T-helper 1 cell treated with Interleukin-12 subunit alpha and Interleukin-12 subunit beta and Interleukin-4 antibody, amounts not matched to agents 30 μg/mL and 1 μg/mL, for 36 hours (primary cell): ENCODE measurements at regions not wholly inside any gene's neighbourhood (a gene's known extent, or its start where the extent isn't known, plus 50 kb on each side); places are given as distances from the start of the nearest gene placed in this dataset.

Experiments
- H3K27ac Mint-ChIP-seq: one replicate; pipeline ENCODE4 v1.8.0; 2021; ENCODE audit warnings: mild to moderate bottlenecking, mixed read lengths
- H3K27me3 Mint-ChIP-seq: one replicate; pipeline ENCODE4 v1.8.0; 2021; ENCODE audit warnings: low read depth, mixed read lengths
- H3K36me3 Mint-ChIP-seq: one replicate; pipeline ENCODE4 v1.8.0; 2021; ENCODE audit warnings: low read depth, mixed read lengths
- H3K4me1 Mint-ChIP-seq: one replicate; pipeline ENCODE4 v1.8.0; 2021; ENCODE audit warnings: low read depth, mixed read lengths
- H3K4me3 Mint-ChIP-seq: one replicate; pipeline ENCODE4 v1.8.0; 2021; ENCODE audit warnings: mild to moderate bottlenecking, moderate library complexity, mixed read lengths
- H3K9me3 Mint-ChIP-seq: one replicate; pipeline ENCODE4 v1.8.0; 2021; ENCODE audit warnings: mixed read lengths

DNA sequence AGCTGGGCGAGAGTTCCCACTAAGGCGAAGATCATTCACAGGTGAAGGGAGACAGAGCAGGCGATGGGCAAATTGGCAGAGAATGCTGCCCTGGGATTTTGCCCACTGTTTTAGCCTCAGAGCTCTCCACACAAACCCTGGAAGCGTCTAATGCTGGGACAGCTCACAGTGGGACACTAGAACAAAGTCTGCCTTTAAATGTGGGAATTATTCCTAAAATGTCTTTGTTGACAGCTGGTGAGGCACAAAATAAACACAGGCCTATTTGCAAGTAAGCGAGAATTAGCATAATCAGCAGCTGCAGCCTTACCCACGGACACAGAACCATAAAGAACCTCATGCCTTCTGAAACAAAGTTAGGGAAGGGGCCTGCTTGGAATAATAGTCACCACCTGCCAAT is 824.5 kb downstream of the AACS start:
- Mint-ChIP-seq H3K9me3 (peaks cover 4% of the 10 kb centered on the region), H3K27me3 (no peaks in the 10 kb centered on the region), H3K36me3 (no peaks in the 10 kb centered on the region), H3K4me3 (no peak overlapping the region), H3K4me1 (no peaks in the 10 kb centered on the region), H3K27ac (no peak overlapping the region)

DNA sequence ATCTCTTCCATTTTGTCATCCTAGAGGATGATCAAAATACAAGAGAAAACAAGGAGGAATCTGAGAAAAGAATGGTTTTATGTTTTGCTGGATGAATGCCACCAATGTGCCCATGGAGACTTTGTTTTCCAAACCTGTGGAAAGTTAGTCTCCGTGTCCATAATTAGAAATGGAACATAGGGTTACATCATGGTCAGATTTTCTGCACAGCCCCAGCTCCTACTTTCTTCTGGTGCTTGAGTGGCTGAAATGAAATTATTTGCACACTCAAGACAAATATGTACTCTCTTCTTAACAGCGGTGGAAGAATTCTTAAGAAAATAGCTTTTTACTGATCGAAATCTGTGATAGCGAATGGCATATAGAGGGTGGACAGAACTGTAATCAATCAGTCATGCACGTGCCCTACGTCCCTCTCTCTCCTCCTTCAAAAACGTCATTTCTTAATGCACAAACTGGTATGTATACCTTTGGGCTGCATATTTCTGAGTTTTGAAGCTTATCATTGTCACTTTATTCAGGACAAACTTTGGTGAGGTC is 825.2 kb downstream of the AACS start:
- peaks cover 4% of the 10 kb centered on the region for H3K9me3 Mint-ChIP-seq
- H3K27me3 Mint-ChIP-seq, result no peaks in the 10 kb centered on the region
- no peaks in the 10 kb centered on the region for H3K36me3 Mint-ChIP-seq
- no peak overlapping the region for H3K4me3 Mint-ChIP-seq
- no peak overlapping the region for H3K27ac Mint-ChIP-seq
- no peaks in the 10 kb centered on the region for H3K4me1 Mint-ChIP-seq

DNA sequence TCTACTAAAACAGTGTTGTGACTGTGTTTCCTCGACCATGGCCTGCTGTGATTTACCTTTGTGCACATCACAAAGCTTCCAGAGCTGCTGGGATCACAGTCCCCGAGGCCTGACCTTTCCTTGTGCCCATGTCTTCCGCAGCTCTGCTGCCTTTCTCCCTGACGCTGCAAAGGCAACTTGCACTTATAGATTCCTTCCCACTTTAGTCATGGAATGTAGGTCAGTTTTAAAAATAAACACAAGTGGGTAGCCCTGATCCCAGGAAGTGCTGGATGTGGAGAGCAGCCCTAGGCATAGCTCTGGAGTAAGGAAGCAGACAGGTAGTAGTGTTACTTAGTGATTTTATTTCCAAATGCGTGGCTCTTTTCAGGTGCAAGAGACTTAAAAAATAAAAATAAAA is 825.7 kb downstream of the AACS start:
- no peak overlapping the region for H3K27ac Mint-ChIP-seq
- H3K9me3 Mint-ChIP-seq, result peaks cover 4% of the 10 kb centered on the region
- H3K4me1 Mint-ChIP-seq, result no peaks in the 10 kb centered on the region
- no peaks in the 10 kb centered on the region for H3K36me3 Mint-ChIP-seq
- H3K4me3 Mint-ChIP-seq, result no peak overlapping the region
- H3K27me3 Mint-ChIP-seq, result no peaks in the 10 kb centered on the region

DNA sequence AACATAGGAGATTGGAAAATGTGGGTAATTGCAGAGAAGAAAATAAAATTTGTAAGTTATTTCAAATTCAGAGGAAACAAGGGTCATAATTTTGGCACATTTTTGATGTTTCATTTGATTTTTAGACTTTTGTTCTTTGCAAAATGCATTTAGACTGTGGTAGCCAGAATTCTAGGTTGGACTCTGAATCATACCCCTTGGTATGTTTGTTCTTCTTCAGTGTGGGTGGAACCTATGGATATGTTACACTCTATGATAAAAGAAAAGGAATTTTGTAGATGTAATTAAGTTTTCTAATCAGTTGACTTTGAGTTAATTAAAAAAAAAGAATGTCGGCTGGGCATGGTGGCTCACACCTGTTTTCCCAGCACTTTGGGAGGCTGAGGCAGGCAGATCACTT is 827.0 kb downstream of the AACS start:
- no peaks in the 10 kb centered on the region for H3K27me3 Mint-ChIP-seq
- H3K9me3 Mint-ChIP-seq, result peaks cover 6% of the 10 kb centered on the region
- H3K27ac Mint-ChIP-seq, result no peak overlapping the region
- no peaks in the 10 kb centered on the region for H3K4me1 Mint-ChIP-seq
- H3K4me3 Mint-ChIP-seq, result no peak overlapping the region
- no peaks in the 10 kb centered on the region for H3K36me3 Mint-ChIP-seq

DNA sequence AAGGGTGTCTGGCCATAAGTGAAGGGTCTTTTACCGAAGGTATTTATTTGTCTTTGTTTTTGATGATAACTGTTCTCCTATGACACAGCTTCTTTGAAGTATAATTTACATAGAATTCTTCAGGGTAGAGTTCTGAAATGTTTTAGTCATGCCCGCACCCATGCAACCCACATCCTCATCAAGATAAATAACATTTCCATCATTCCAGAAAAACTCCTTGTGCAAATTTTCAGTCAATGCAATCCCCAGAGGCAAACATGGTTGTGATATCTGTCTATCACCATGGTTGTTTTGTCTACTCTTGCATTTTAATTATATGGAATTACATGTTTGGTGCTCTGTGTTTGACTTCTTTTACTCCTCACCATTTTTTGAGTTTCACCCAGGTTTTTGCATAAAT is 837.8 kb downstream of the AACS start:
- no peak overlapping the region for H3K4me3 Mint-ChIP-seq
- no peak overlapping the region for H3K27ac Mint-ChIP-seq
- H3K9me3 Mint-ChIP-seq, result peaks cover 19% of the 10 kb centered on the region
- no peaks in the 10 kb centered on the region for H3K4me1 Mint-ChIP-seq
- H3K27me3 Mint-ChIP-seq, result no peaks in the 10 kb centered on the region
- H3K36me3 Mint-ChIP-seq, result no peaks in the 10 kb centered on the region

DNA sequence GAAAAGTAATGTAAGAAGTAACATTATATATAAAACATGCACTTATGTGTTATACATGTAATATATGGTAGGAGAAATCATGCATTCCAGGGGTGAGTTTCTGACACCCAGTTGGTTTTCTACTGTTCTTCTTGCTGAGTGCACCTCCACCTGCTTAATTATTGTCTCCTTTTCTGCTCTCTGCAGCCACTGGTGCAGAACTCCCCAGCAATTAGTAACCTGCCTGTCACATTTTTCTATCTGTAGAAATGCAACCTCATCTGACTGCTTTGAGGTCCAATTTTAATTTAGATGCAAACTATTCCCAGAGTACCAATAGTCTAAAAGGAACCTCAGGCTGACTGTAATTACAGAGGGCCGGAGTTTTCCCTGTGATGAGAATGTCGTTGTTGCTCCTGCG is 842.1 kb downstream of the AACS start:
- Mint-ChIP-seq H3K27ac (no peak overlapping the region), H3K36me3 (no peaks in the 10 kb centered on the region), H3K9me3 (peaks cover 23% of the 10 kb centered on the region), H3K27me3 (no peaks in the 10 kb centered on the region), H3K4me3 (no peak overlapping the region), H3K4me1 (no peaks in the 10 kb centered on the region)

DNA sequence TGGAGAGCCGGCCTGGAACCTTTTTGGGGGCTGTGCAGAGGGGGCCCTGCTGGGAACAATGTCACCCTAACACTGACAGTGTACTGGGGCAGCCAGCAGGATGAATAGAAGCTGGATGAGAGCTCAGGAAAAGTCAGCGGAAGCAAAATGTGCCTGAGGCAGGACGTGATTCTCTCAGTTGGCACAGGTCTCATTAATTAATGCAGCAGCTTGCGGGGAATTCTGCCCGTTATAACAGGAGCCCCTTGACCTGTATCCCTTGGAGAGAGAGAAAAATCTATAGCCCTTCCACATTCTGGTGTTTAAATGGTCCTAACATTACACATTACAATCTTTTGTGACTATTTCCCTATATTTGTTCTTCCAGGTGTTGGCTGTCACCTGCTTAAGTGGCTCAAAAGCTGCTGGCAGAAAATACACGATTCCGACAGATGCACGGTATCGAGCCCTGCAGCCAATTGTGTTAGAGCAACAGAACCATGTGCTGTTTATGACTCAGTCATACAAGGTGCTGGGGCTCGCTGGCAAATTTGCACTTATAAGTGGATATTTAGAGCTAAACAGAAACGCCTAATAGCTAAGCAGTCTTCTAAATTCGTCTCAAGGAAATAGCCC is 854.7 kb downstream of the AACS start:
- H3K9me3 Mint-ChIP-seq, result no peaks in the 10 kb centered on the region
- no peaks in the 10 kb centered on the region for H3K36me3 Mint-ChIP-seq
- H3K27ac Mint-ChIP-seq, result no peak overlapping the region
- no peaks in the 10 kb centered on the region for H3K4me1 Mint-ChIP-seq
- H3K4me3 Mint-ChIP-seq, result no peak overlapping the region
- H3K27me3 Mint-ChIP-seq, result no peaks in the 10 kb centered on the region

DNA sequence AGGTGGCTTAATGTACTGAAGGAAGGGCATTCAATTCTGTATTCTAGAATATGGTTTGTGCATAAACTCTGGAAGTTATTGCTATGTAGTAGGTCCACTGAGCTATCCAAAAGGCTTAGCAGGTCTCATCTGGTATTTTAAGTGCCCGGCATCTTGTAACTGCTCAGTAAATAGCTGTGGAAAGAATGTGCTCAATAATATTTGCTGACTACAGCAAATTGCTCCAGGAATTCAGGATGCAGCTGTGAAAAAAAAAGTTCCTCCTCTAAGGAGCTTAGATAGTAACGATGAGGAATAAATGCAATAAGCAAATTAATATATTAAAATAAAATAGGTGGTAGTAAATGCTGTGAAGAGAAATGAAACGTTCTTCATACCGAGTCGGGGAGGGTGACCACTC is 857.1 kb downstream of the AACS start:
- no peaks in the 10 kb centered on the region for H3K4me1 Mint-ChIP-seq
- H3K27ac Mint-ChIP-seq, result no peak overlapping the region
- no peaks in the 10 kb centered on the region for H3K9me3 Mint-ChIP-seq
- no peak overlapping the region for H3K4me3 Mint-ChIP-seq
- H3K27me3 Mint-ChIP-seq, result no peaks in the 10 kb centered on the region
- no peaks in the 10 kb centered on the region for H3K36me3 Mint-ChIP-seq

DNA sequence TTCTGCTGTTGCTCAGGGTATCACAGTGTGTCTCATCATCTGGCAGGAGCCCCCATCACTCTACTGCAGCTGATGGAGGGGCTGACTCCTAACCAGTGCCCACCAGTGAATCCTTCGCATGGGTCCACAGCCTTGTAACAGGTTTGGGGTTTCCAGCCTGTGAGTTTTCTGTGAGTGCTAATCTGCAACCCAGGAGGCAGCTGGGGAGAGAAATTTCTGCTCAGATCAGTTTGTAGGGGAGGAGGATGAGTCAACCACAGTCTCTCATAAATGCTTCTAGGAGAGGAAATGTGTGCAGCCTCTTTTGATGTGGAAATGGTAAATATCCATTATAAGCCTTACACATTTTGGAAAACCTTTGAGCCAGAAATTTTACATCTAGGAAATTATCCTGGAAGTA is 871.3 kb downstream of the AACS start:
- no peaks in the 10 kb centered on the region for H3K27me3 Mint-ChIP-seq
- peaks cover 6% of the 10 kb centered on the region for H3K9me3 Mint-ChIP-seq
- no peaks in the 10 kb centered on the region for H3K36me3 Mint-ChIP-seq
- no peaks in the 10 kb centered on the region for H3K4me1 Mint-ChIP-seq
- H3K27ac Mint-ChIP-seq, result no peak overlapping the region
- H3K4me3 Mint-ChIP-seq, result no peak overlapping the region

DNA sequence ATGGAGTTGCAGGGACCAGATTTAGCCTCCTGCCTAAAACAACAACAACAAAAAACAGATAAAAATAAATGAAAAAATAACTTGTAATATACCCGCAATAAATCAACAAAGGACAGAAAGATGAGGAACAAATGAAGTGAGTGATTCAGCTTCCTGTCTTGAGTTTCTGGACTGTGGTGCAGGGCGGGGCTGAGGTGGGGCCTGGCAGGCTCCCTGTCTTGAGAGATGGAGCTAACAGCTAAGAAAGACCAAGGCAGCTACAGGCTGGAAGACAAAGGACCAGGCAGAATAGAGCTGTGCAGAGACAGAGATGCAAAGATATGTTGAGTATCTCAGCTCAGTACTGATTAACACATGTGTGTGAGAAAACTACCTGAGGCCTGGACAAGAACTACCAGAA is 879.2 kb downstream of the AACS start:
- H3K9me3 Mint-ChIP-seq, result no peaks in the 10 kb centered on the region
- no peaks in the 10 kb centered on the region for H3K4me1 Mint-ChIP-seq
- H3K4me3 Mint-ChIP-seq, result no peak overlapping the region
- no peak overlapping the region for H3K27ac Mint-ChIP-seq
- H3K36me3 Mint-ChIP-seq, result no peaks in the 10 kb centered on the region
- H3K27me3 Mint-ChIP-seq, result no peaks in the 10 kb centered on the region

DNA sequence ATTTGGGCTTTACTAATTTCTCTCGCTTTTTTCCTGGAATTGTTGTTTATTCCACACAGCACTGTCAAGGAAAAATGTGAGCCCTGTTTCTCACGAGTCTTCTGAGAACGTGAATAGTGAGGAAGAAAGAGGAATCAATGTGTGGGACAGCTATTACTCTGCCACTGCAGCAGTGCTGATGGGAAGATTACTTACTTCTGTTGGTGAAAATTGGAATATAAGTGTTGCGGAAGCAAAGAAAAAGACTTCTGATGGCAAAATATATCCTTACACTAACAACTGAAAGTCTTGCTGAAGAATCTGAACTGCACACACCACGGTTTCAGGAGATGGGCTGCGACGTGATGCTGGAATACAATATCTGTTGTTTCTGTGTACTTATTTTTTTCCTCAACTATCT is 884.2 kb downstream of the AACS start:
- Mint-ChIP-seq H3K4me1 (no peaks in the 10 kb centered on the region), H3K36me3 (no peaks in the 10 kb centered on the region), H3K27ac (no peak overlapping the region), H3K4me3 (no peak overlapping the region), H3K27me3 (no peaks in the 10 kb centered on the region), H3K9me3 (peaks cover 18% of the 10 kb centered on the region)

DNA sequence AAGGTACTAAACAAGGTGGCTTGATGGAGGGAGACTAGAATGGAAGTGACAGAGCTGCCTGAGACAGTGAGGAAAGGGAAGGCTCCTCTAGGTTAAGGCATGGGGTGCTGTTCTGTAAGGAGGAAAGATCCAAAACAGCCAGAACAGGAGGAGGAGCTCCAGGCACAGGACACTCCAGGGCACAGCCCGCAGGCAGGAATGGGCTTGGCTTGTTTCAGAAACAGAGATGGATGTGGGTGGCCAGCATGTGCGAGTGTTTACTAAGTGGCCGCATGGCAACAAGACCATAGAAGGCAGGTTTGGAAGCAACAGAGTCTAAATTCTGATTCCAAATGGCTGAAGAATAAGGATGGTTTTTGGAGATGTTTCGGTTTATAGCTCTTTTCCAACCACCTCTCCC is 889.1 kb downstream of the AACS start:
- H3K4me1 Mint-ChIP-seq, result no peaks in the 10 kb centered on the region
- H3K27ac Mint-ChIP-seq, result no peak overlapping the region
- no peak overlapping the region for H3K4me3 Mint-ChIP-seq
- no peaks in the 10 kb centered on the region for H3K36me3 Mint-ChIP-seq
- peaks cover 38% of the 10 kb centered on the region for H3K9me3 Mint-ChIP-seq
- no peaks in the 10 kb centered on the region for H3K27me3 Mint-ChIP-seq

DNA sequence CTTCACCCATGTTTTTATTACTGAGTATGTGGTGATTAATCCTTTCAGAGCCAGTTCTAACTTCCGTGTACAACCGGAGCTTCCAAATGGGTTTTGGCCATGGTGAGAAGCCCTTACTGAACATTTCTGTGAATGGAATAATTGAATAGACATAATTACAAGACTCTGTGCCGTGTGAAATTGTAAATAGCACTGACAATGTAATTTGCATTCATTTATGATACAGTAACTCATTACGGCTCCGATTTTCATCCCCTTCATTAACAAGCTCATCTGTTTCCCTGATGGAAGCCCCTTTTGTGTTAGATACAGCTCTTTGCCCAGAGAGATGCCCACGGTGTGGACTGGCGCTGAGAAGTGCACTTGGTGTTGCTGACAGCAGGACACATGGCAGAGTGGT is 891.0 kb downstream of the AACS start:
- no peaks in the 10 kb centered on the region for H3K4me1 Mint-ChIP-seq
- no peaks in the 10 kb centered on the region for H3K27me3 Mint-ChIP-seq
- peaks cover 42% of the 10 kb centered on the region for H3K9me3 Mint-ChIP-seq
- no peak overlapping the region for H3K27ac Mint-ChIP-seq
- no peak overlapping the region for H3K4me3 Mint-ChIP-seq
- no peaks in the 10 kb centered on the region for H3K36me3 Mint-ChIP-seq

DNA sequence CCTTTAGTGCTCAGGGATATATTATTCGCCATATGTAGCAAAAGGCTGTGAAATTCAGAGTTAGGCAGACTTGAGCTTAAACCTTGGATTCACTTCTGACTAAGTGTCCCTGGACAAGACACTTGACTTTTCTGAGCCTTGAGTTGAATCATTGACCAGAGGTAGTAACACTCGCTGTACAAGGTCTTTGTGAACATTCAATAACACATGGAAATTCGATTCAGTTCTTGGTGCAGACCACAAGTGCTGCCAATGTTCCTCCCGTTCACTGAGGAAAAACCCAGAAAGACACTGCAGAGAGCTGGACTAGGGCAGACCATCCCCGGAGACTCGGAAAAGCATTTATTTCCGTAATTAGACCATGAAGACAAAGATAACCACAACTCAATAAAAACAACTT is 901.4 kb downstream of the AACS start:
- Mint-ChIP-seq H3K27ac (no peak overlapping the region), H3K9me3 (peaks cover 20% of the 10 kb centered on the region), H3K36me3 (no peaks in the 10 kb centered on the region), H3K27me3 (no peaks in the 10 kb centered on the region), H3K4me1 (no peaks in the 10 kb centered on the region), H3K4me3 (no peak overlapping the region)

DNA sequence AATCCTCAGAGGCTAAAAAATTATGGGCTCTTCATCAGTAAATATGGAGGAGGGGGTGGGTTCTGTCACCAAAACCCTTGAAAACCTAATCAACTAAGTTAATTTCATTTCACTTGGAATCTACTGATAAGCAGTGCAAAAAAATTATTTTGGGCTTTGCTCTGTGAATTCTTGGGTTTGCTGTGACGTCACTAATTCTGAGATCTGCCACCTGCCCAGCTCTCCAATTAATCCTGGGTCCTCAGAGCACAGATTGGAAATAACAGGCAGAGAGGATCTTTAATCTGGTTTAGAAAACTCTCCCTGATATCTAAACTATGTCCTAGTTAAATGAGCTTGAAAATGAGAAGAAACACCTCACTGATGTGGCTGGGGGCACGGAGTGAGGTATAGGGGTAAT is 903.2 kb downstream of the AACS start:
- Mint-ChIP-seq H3K4me1 (no peaks in the 10 kb centered on the region), H3K36me3 (no peaks in the 10 kb centered on the region)

DNA sequence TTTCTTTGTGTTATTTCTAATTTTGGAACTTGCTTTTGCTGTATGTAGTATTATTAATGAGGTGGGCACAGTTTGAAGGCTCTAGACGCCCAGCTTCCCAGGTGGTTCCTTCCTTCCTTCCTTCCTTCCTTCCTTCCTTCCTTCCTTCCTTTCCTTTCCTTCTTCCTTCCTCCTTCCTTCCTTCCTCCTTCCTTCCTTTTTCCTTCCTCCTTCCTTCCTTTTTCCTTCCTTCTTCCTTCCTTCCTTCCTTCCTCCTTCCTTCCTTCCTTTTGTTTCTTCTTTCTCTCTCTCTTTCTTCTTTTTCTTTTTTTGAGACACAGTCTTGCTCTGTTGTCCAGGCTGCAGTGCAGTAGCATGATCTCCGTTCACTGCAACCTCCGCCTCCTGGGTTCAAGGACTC is 906.7 kb downstream of the AACS start:
- Mint-ChIP-seq H3K27ac (no peak overlapping the region), H3K4me1 (no peaks in the 10 kb centered on the region), H3K36me3 (no peaks in the 10 kb centered on the region), H3K27me3 (no peaks in the 10 kb centered on the region), H3K9me3 (peaks cover 6% of the 10 kb centered on the region), H3K4me3 (no peak overlapping the region)

More for the DNA sequence above, 903.2 kb downstream of the AACS start:
- peaks cover 15% of the 10 kb centered on the region for H3K9me3 Mint-ChIP-seq
- H3K4me3 Mint-ChIP-seq, result no peak overlapping the region
- H3K27me3 Mint-ChIP-seq, result no peaks in the 10 kb centered on the region
- H3K27ac Mint-ChIP-seq, result no peak overlapping the region
